HepG2 (cell line): ENCODE measurements at regions not wholly inside any gene's neighbourhood (a gene's known extent, or its start where the extent isn't known, plus 50 kb on each side); places are given as distances from the start of the nearest gene placed in this dataset.

Experiments
- FOXJ3 ChIP-seq: sonication (generic); formaldehyde crosslinking; IDR thresholded peaks from 2 replicates; pipeline ENCODE4 v1.4.0; 2020; ENCODE audit warnings: missing genetic modification reagents, mild to moderate bottlenecking, borderline replicate concordance
- MAX ChIP-seq: IDR thresholded peaks from 2 replicates; pipeline ENCODE4 v1.6.1; 2012; ENCODE audit warnings: inconsistent platforms
- NBN ChIP-seq: fragments of 450-650 bp; conservative IDR thresholded peaks from 2 replicates; pipeline ENCODE4 v1.6.1; 2017
- NPAS2 ChIP-seq: sonication (generic); formaldehyde crosslinking; IDR thresholded peaks from 2 replicates; pipeline ENCODE4 v1.8.0; 2022; ENCODE audit warnings: mild to moderate bottlenecking, missing genetic modification reagents, borderline replicate concordance
- SRSF9 ChIP-seq: fragments of 200-400 bp; formaldehyde crosslinking; IDR thresholded peaks from 2 replicates; pipeline ENCODE4 v1.6.1; 2018; ENCODE audit warnings: borderline replicate concordance, mild to moderate bottlenecking, low read depth, low read length; ENCODE audit not compliant: insufficient read depth, poor library complexity, severe bottlenecking

DNA sequence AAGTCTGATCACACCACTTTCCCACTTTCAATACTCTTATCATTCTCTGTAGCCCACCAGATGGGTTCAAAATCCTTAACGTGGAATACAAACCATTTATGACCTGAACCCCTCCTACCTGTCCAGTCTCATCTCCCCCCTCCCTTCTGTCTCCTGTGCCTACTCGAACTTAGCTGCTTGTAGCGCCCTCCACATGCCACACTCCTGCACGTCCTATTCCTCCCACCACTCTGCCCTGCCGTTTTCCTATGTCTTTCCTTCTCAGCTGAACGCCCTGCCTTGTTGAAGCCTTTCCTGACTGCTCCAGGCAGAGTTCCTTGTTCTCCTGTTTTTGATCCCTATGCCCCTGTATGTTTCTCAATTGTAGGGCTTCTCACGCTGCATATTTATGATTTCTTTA, 390.1 kb downstream of the HRH4 start:
- TF ChIP-seq MAX (no peak), FOXJ3 (CRISPR knock-in tag) (no peak), NBN (no peak), SRSF9 (no peak), NPAS2 (CRISPR knock-in tag) (no peak)
